DMS53 treated with DMSO at 0.1 percent for 48 hours (cell line): ENCODE measurements at regions not wholly inside any gene's neighbourhood (a gene's known extent, or its start where the extent isn't known, plus 50 kb on each side); places are given as distances from the start of the nearest gene placed in this dataset.
"Not testable (repeated sequence)": the region's sequence is repeated elsewhere in the genome, so short reads cannot be mapped to it uniquely, and the experiment has no call there.

Experiments used
- DNase-seq: peaks from one replicate; lab custom pipeline; 2025; ENCODE audit not compliant: unreplicated experiment; lab: John Stamatoyannopoulos, UW

DNA sequence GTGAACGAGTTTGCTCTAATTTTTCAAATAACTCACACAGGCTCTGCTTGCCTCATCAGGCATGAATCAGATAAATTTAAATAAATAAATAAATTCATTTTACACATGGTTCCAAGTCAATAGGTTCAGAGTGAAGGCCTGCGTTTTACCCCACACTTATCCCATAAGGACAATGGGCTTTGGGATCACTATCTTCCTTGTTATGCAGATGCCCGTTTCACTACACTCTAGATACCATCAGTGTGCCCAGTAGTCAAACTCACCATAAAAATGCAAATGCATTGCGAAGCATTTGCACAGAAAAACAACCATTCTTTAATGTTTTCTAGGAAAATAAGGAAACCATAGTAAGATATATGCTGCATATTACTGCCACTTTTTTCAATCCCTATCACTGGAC, 155.9 kb upstream of the CCDC196 start:
- DNase-seq, result no peak

DNA sequence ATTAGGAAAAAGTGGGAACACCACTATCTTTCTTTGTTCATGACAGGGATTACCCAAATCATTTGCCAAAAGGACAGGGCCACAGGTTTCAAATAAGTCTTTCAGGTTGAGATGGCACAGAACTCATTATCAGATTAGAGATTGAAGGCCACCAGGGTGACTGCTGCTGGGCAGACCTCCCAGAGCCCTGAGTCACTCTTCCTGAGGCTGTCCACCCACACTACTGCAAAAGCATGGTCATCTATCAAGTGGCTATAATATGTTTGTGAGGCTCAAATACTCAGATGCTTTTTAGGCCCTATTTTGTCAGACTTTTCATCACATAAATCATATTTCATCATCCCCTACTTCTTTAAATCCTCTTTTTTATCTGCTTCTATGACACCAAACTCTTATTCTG, 155.3 kb upstream of the CCDC196 start:
- DNase-seq, result no peak

DNA sequence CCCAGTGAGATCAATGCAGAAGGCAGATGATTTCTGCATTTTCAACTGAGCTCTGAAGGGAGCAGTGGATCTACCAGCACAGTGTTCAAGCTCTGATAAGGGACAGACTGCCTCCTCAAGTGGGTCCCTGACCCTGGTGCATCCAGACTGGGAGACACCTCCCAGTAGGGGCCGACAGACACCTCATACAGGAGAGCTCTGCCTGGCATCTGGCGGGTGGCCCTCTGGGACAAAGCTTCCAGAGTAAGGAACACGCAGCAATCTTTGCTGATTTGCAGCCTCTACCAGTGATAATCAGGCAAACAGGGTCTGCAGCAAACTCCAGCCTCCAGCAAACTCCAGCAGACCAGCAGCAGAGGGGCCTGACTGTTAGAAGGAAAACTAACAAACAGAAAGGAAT, 152.9 kb upstream of the CCDC196 start:
- not testable (repeated sequence) for DNase-seq

DNA sequence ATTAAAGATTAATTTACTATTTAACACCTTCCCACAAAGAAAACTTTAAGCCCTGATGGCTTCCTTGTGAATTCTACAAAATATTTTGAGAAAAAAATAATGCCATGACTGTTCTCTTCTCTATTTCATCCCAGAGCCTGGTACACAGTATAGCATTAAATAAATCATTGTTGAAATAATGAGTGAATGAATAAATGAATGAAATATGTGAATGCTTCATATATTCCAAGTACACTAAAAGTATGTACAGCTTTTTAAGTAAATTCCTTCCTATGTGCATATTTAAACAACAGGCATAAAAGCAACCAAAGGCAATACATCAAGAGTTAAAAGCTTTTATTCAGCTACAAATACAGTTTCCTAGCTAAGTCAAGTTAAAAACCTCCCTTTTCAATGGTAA, 144.9 kb upstream of the CCDC196 start:
- DNase-seq, result no peak

DNA sequence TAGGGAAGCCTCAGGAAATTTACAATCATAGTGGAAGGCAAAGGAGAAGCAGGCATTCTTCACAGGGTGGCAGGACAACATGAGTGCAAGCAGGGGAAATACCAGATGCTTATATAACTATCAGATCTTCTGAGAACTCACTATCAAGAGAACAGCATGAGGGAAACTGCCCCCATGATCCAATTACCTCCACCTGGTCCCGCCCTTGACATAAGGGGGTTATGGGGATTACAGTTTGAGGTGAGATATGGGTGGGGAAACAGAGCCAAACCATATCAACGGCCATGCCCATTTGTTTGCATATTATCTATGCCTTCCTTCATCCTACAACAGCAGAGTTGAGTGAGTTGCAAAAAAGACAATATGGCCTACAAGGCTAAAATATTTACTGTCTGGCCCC, 140.2 kb upstream of the CCDC196 start:
- no peak for DNase-seq

DNA sequence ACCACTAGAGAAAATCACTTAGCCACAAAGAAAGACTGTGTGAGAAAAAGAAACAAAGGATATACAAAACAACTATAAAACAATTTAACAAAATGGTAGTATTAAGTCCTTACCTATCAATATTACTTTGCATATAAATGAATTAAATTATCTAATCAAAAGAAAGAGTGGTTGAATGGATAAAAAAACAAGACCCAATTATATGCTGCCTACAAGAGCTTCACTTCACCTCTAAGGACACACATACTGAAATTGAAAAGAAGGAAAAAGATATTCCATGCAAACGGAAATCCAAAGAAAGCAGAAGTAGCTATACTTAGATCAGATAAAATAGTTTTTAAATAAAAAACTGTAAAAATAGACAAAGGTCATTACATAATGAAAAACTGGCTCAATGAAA, 134.9 kb upstream of the CCDC196 start:
- DNase-seq, result no peak

DNA sequence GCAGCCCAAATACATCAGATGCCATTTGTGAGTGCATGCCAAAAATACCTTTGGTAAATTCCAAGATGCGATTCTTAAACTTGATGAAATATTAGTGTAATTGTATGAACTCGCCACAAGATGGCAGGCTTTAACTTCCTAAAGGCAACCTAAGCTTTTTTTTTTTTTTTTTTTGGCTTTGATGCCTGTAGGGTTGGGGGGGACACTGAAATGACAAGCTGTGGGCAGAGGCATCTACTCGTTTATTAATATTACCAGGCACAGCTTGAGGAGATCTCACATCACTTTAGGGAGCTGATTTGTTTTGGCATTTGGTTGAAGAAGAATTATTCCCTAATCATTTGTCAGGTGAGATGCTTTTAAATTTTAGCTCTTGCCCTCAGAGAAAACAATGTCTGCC, 126.7 kb upstream of the CCDC196 start:
- peak; percentile 34 for DNase-seq

DNA sequence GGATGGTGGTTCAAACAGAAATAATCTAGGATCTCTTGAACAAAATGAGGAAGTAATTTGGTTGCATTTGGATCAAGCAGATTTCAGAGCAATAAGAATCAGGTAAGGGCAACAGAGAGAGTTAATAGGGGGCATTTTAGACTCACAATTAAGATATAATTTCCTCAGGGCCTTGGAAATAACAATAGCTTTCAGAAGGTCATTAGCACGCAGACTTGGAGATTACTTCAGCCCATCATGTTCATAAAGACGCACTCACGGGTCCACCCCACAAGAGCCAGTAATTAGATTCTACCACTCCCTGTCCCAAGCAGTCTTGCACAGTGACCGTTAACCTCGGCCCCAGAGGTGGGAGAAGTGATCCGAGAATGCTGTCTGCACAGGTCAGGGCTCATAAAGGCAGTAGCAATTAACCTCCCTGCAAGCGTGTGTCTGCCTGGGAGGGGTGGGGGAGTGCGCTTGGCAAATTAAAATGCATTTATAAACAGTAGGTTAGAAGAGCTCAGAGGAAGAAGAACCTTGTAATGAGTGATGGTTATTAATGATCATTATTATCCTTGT, 125.7 kb upstream of the CCDC196 start:
- no peak for DNase-seq

DNA sequence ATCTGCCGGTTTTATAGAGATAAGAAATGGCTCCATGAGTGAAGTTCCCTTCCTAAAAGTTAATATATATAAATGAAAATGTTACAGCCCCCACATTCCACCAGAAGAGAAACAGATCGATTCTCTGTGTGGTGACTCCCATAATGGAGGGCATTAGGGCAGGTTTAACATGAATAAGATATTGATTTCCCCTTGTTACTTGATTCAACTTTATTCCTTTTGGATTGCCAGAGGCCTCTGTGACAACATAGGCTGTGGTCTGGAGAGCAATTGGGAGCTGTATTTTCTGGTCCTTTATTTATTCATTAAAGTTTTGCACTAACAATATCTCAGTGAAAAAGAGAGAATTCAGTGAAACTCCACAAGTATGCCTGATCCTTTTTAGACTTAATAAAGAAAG, 125.2 kb upstream of the CCDC196 start:
- no peak for DNase-seq

DNA sequence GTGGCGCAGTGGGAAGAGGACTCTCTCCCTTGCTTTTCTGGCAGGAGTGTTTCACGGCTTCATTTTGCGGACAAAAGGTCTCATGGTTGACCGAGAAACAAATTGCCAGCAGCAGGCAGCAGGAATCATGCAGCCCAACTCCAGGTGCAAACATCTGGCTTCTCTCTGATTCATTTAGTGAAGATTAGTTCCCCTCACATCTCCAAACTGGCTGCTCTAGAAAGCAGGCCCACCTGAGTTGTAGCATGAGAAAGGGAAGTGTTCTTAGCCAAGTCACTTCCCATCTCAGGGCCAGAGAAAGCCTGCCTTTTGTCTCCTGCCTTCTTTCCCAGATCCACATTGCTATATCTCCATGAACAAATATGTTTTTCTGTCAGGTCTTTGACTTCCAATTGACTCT, 120.8 kb upstream of the CCDC196 start:
- no peak for DNase-seq

DNA sequence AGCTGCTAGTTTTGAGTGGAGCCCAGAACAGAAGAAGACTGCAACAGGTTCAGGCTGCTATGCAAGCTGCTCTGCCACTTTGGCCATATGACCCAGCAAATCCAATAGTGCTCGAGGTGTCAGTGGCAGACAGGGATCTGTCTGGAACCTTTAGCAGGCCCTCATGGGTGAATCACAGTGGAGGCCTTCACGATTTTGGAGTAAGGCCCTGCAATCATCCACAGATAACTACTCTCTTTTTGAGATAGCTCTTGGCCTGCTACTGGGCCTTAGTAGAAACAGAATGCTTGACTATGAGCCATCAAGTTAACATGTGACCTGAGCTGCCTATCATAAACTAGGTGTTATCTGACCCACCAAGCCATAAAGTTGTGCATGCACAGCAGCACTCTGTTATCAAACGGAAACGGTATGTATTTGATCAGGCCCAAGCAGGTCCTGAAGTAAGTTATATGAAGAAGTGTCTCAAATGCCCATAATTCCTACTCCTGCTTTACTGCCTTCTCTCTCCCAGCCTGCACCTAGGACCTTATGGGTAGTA, 116.9 kb upstream of the CCDC196 start:
- DNase-seq, result no peak

DNA sequence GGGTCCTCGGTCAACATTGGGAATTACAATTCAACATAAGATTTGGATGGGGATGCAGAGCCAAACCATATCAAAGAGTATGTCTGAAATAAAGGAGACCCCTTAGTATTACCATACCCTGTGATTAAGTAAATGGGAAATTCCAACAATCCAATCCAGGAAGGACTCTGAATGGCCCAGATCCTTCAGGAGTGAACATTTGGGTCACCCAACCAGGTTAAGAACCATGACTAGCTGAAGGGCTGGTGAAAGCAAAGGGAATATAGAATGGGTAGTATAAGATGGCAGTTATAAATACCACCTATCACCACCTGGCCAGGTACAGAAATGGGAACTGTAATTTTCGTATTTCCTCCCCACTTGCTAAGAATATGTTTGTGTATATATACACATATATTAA, 114.4 kb upstream of the CCDC196 start:
- no peak for DNase-seq

DNA sequence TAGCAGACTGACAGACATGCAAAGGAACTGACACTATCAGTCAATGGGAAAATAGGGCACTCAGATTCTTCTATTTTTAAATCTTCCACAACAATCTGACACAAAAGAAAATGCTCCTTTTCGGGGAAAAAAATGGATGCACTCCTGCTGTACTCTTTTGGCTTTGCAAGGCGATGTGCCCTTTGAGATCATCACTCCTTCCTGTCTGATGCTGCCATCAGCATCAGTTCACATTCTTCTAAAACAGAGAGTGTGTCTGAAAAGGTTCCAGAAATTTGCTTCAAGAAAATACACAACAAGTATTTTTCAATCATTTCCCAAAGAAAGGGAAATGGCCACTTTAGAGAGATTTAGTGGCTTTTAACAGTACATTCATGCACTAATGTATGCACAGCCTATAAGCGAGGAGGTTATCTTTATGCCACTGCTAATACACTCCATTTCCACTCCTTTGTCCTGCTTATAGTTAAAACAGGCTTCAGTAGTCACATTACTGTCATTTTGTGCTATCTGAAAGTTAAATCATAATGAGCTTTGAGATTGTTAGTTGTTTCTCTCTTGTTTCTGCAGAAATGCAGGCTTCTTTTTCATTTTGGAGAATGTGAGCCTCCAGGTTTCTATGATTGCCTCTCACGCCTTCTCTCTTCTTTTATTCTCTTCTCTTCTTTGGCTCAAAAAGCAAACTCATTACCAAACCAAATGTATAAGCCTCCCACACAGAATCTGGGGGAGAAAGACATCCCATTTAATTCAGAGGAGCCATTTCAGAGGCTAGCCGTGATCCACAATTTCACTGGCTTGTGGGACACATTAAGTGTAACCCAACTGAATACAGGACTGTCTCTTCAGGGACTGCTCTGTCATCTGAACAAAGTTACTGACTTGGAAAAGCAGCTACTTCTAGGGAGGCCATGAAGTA, 110.9 kb upstream of the CCDC196 start:
- no peak for DNase-seq

DNA sequence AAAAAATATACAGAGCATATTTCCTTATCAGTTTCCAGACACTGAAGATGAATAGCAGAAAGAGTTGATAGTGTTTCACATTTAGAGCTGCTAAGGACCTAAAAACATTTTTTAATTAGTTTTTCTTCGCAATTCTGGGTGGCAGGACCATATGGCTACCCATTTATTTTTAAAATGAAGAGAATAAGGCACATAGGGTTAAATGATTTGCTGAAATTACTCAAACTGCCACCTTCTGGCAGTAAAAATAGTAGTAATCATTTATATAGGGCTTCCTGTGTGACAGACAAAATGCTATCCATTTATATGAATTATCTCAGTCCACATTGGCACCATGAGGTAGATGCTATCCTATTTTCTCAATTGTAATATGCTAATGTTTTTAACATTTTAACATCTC, 108.6 kb upstream of the CCDC196 start:
- no peak for DNase-seq

DNA sequence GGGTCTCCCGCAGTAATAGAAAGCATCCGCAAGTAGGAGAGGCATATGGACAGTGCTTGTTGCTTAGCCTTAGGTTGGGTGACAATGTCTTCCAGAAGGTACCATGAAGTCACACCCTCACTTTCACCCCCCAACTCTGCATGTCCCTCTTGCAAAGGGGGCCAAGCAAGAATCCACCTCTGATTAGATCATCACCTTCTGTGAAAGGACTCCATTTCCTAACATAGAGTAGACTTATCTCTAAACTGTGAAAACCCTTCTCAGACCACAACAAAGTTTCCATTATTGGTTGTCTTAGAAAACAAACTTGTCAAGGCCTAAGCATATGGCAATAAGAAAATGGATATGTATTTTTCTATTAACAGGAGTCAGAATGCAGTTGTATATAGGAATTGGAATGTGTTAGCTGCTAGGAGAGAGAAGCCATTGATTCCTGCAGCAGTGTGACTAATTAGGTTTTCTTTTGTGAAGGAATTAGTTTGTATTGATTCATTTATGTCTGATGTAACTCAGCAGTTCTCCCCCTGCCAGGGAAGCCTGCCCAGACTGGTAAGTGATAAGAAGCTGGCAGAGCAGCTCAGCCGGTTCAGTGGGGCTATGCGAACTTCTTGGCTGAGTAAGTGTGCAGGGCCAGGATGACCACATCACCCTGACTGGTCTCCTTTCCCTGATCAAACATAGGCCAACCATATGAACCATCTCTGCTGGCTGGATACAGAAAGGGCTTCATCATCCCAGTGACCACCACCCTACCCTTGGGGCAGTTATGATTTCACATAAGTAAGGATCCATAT, 107.3 kb upstream of the CCDC196 start:
- DNase-seq, result no peak

DNA sequence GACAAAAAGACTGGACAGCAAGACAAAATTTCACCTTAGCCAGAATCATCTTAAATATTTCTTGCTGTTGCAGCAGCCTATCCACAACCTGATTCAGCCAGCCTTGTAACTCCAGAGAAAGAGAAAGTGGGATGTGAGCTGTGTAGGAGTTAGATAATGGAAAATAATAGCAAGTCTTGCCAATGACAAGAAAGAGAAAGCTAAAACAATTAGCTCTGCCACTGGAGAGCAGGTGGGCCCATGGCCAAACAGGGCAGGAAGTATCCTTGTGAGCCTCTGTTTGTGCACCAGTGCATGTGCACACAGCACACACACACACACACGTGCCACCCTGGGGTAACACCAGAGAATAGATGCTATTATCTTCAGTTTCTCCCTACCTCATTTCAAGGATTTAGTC, 106.0 kb upstream of the CCDC196 start:
- no peak for DNase-seq

DNA sequence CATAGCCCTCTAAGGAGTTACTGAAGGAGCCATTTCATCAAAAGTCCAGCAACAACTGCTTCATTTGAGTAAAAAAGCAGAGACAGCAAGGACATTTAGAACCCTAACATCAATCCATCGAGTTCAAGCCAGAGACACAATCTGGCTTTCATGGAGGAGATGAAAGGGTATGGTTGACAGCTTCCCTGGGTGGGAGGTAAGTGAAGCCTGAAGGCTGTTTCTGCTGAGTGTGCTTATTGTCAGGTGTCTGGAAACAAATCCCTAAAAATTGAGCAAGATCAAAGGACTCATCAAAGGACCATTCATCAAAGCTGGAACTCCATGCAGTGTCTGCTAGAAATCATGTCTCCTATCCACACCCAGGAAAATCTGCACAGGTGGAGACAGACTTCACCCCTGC, 104.4 kb upstream of the CCDC196 start:
- no peak for DNase-seq

DNA sequence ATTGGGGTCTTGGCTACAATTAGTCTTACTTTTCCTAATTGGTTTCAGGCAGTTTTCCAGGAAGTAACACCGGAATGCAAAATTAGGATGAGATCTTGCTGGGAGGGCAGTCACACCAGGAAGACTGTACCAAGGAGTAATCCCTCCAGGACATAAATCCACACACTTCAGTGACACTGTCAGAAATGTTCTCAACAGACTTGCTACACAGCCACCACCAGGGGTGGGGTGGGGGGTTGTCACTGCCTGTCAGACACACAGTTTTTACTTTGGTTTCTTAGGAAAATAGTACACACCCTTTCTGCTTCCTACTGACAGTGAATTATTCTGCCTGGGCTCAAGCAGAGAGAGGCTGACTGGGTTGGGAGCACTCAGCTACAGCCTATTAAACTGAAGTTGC, 102.9 kb upstream of the CCDC196 start:
- no peak for DNase-seq

DNA sequence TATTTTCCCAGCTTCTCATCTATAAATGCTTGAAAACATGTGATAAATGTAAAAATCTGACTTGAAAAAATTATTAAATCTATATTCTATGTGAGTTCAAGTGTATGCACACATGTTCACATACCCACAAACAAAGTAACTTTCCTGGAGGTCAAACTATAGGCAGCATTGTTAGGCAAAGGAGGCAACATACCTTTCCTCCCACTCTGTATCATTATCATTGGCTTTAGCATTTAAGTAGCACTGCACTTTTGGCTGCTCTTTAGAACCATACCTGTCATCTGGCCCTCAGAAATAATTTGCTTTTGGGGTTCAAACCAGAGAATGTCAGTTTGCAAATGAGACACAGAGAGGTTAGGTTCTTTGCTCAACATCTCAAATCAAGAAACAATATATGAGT, 102.4 kb upstream of the CCDC196 start:
- no peak for DNase-seq

DNA sequence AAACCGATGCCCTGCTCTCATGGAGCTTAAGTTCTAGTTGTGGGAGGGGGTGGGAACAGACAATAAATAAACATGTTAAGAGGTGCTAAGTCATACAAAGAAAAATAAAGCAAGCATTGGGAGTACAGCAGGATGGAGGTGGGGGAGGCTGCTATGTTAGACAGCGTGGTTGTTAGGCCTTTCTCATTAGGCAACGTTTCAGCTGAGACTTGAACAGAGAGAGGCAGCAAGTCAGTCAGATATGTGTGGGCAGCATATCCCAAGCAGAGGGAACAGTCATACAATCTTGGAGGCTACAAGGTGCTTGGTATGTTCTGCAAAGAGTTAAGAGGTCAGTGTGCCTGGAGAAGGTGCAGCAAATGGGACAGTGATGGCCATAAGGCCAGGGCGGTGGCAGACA, 97.7 kb upstream of the CCDC196 start:
- DNase-seq, result no peak

DNA sequence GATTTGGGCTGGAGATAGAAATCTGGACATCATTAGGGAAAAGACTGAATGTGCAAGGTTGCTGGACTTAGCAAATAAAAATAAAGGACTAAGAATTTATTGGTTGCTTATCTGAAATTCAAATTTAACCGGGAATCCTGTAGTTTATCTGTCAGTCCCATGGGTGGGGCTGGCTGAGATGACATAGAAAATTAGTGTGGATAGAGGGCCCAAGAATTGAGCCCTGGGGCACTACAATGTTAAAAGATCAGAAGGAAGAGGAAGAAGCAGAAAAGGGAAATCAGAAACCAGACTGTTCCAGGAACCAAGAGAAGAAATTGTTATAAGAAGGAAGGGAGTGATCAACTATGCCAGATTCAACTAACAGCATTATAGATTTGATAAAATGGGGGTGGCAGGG, 96.7 kb upstream of the CCDC196 start:
- DNase-seq, result no peak

DNA sequence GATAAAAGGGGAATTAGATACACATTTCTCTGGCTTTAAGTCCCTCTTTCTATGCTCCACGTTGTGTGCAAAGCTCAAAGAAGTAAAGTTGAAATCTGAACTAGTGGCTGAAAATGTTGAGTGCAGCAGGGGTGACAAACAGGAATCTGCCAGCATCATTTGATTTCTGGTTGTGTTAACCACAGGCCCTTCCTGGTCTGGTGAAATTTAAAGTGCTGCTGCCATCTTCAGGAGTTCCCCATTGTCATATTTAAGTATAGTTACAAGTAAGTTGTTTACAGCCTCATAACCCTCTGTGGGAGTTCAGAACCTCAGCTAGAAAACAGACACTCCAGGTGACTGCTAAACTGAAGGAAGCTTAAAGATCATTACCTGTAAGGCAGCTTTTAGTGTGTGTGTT, 90.9 kb upstream of the CCDC196 start:
- no peak for DNase-seq
